Liver (tissue), 8 donors: ENCODE measurements at regions not wholly inside any gene's neighbourhood (a gene's known extent, or its start where the extent isn't known, plus 50 kb on each side); places are given as distances from the start of the nearest gene placed in this dataset.

ENCODE experiments used
- DNase-seq: peaks from one replicate; pipeline ENCODE4 v3.0.0-alpha.2; 2017; ENCODE audit warnings: low spot score
- H3K27ac ChIP-seq, 2 donors: one replicate each; pipeline ENCODE4 v1.7.0; 2013; ENCODE audit warnings: inconsistent platforms in 2 of 2, low read length in 2 of 2, control low read depth in 1 of 2, low read depth in 1 of 2, mild to moderate bottlenecking in 1 of 2
- H3K27me3 ChIP-seq, 4 donors: one replicate each; pipeline versions ENCODE4 v1.6.1 to v1.7.0; 2013; ENCODE audit warnings: low read length in 3 of 4, inconsistent platforms in 1 of 4, mild to moderate bottlenecking in 1 of 4, moderate library complexity in 1 of 4; ENCODE audit not compliant: control insufficient read depth in 4 of 4, insufficient read depth in 4 of 4
- H3K36me3 ChIP-seq, 4 donors: one replicate each; pipeline versions ENCODE4 v1.6.1 to v1.7.0; 2013; ENCODE audit warnings: low read length in 3 of 4, mild to moderate bottlenecking in 3 of 4, low read depth in 1 of 4, moderate library complexity in 1 of 4; ENCODE audit not compliant: control insufficient read depth in 4 of 4, insufficient read depth in 3 of 4
- H3K4me1 ChIP-seq, 4 donors: one replicate each; pipeline versions ENCODE4 v1.6.1 to v1.7.0; 2013; ENCODE audit warnings: low read length in 3 of 4, mild to moderate bottlenecking in 3 of 4, moderate library complexity in 1 of 4; ENCODE audit not compliant: control insufficient read depth in 4 of 4, insufficient read depth in 4 of 4
- H3K4me3 ChIP-seq, 3 donors: one replicate each; pipeline versions ENCODE4 v1.6.1 to v1.7.0; 2013; ENCODE audit warnings: low read length in 3 of 3, control low read depth in 1 of 3, low read depth in 1 of 3, mild to moderate bottlenecking in 1 of 3
- H3K9ac ChIP-seq, 2 donors: one replicate each; pipeline ENCODE4 v1.7.0; 2013; ENCODE audit warnings: low read length in 2 of 2, mild to moderate bottlenecking in 2 of 2, moderate library complexity in 2 of 2, control low read depth in 1 of 2, low read depth in 1 of 2
- H3K9me3 ChIP-seq, 4 donors: one replicate each; pipeline versions ENCODE4 v1.6.1 to v1.7.0; 2013; ENCODE audit warnings: low read length in 3 of 4; ENCODE audit not compliant: control insufficient read depth in 4 of 4
- CTCF ChIP-seq: fragments of 150-350 bp; IDR thresholded peaks from 2 replicates; pipeline ENCODE4 v1.5.1; 2017; ENCODE audit warnings: improper control_type of control experiment, low read depth, low read length; ENCODE audit not compliant: missing input control
- EGR1 ChIP-seq, 2 donors: IDR thresholded peaks; 2 replicates each; pipeline ENCODE4 v1.6.1; 2016 to 2018; ENCODE audit warnings: antibody characterized with exemption in 2 of 2, low read depth in 2 of 2
- FOXA1 ChIP-seq: IDR thresholded peaks from 2 replicates; pipeline ENCODE4 v1.6.1; 2016; ENCODE audit warnings: antibody characterized with exemption
- GABPA ChIP-seq, 2 donors: IDR thresholded peaks in 1 of 2; conservative IDR thresholded peaks in 1 of 2; 2 replicates each; pipeline ENCODE4 v1.6.1; 2016; ENCODE audit warnings: antibody characterized with exemption in 2 of 2, mild to moderate bottlenecking in 1 of 2, moderate library complexity in 1 of 2
- HNF4A ChIP-seq, 2 donors: conservative IDR thresholded peaks; 2 replicates each; pipeline ENCODE4 v1.6.1; 2016; ENCODE audit warnings: antibody characterized with exemption in 2 of 2, mild to moderate bottlenecking in 2 of 2
- JUND ChIP-seq, 2 donors: IDR thresholded peaks; 2 replicates each; pipeline ENCODE4 v1.6.1; 2016; ENCODE audit warnings: antibody characterized with exemption in 2 of 2
- MAX ChIP-seq: IDR thresholded peaks from 2 replicates; pipeline ENCODE4 v1.6.1; 2016; ENCODE audit warnings: antibody characterized with exemption
- NR2F2 ChIP-seq: IDR thresholded peaks from 2 replicates; pipeline ENCODE4 v1.6.1; 2016; ENCODE audit warnings: antibody characterized with exemption
- RAD21 ChIP-seq, 2 donors: IDR thresholded peaks; 2 replicates each; pipeline ENCODE4 v1.6.1; 2016; ENCODE audit warnings: antibody characterized with exemption in 2 of 2, mild to moderate bottlenecking in 2 of 2
- REST ChIP-seq: IDR thresholded peaks from 2 replicates; pipeline ENCODE4 v1.6.1; 2016; ENCODE audit warnings: antibody characterized with exemption, mild to moderate bottlenecking
- RXRA ChIP-seq, 2 donors: IDR thresholded peaks; 2 replicates each; pipeline ENCODE4 v1.6.1; 2017 to 2018; ENCODE audit warnings: antibody characterized with exemption in 2 of 2, mild to moderate bottlenecking in 1 of 2
- SP1 ChIP-seq: IDR thresholded peaks from 2 replicates; pipeline ENCODE4 v1.6.1; 2018; ENCODE audit warnings: antibody characterized with exemption, mild to moderate bottlenecking
- ZBTB33 ChIP-seq: IDR thresholded peaks from 2 replicates; pipeline ENCODE4 v1.6.1; 2016; ENCODE audit warnings: antibody characterized with exemption
- WGBS: extraction: QIAGEN DNeasy Blood & Tissue Kit; methylation state at CpG from one replicate; pipeline ENCODE4 v1.1.7; 2013; 5-methylcytosine and 5-hydroxymethylcytosine counted together
- donor health status: healthy.
- donor health status: healthy.
- donor health status: healthy.
- donor health status: healthy.
- donor health status: healthy.

GRCh38 chr15:53851110-53851848 lies 91.8 kb upstream of the WDR72 start:
- WGBS, result 78% methylated on average over 7 of the region's 7 CpGs

More at GRCh38 chr15:53851110-53851848, 91.8 kb upstream of the WDR72 start:
- no peaks in the 10 kb centered on the region for H3K4me1 ChIP-seq
- TF ChIP-seq HNF4A (conservative IDR thresholded peaks at IDR 0.05), result no peak
- TF ChIP-seq JUND (IDR thresholded peaks at IDR 0.05), result no peak
- no peak for TF ChIP-seq MAX
- TF ChIP-seq NR2F2, result no peak
- no peak for TF ChIP-seq REST
- TF ChIP-seq EGR1 (IDR thresholded peaks at IDR 0.05; ENCODE audit: low read depth in 2 of 2), result no peak
- TF ChIP-seq ZBTB33, result no peak
- no peak for TF ChIP-seq FOXA1
- TF ChIP-seq GABPA (IDR thresholded peaks at IDR 0.05 in 1 of 2, conservative IDR thresholded peaks at IDR 0.05 in 1 of 2), result no peak
- no peak for TF ChIP-seq SP1
- no peak for TF ChIP-seq RAD21 (IDR thresholded peaks at IDR 0.05)
- TF ChIP-seq RXRA (IDR thresholded peaks at IDR 0.05), result no peak
- no peak for TF ChIP-seq CTCF
- H3K27ac ChIP-seq, result no peak overlapping the region
- H3K4me3 ChIP-seq, result no peak overlapping the region
- H3K36me3 ChIP-seq, result no peaks in the 10 kb centered on the region
- DNase-seq, result no peak
- no peak overlapping the region for H3K9ac ChIP-seq
- H3K27me3 ChIP-seq, result no peaks in the 10 kb centered on the region
- peaks cover 0 to 5% (median 0%) of the 10 kb centered on the region in 4 donors for H3K9me3 ChIP-seq
